Heart left ventricle (tissue), 13 donors: ENCODE measurements at regions not wholly inside any gene's neighbourhood (a gene's known extent, or its start where the extent isn't known, plus 50 kb on each side); places are given as distances from the start of the nearest gene placed in this dataset.

ENCODE experiments used
- POLR2A ChIP-seq, 2 donors: fragments of 450-650 bp; IDR thresholded peaks; one replicate each; pipeline ENCODE4 v1.6.1; 2017; ENCODE audit warnings: antibody characterized with exemption in 2 of 2, mild to moderate bottlenecking in 2 of 2, moderate library complexity in 2 of 2
- TF ChIP-seq, protein P1 (sequence below), 12 donors: fragments of 200-600 bp; sonication (generic) in 4 of 12; IDR thresholded peaks; one replicate each; pipeline versions ENCODE4 v1.5.0 to v1.8.0; 2018 to 2022; ENCODE audit warnings: antibody characterized with exemption in 12 of 12, mild to moderate bottlenecking in 5 of 12
- donor health status: ischemic (EF 13 %, LVEDD 7.1; RV severe dilation, severe dysfunction).
- donor health status: DM: no; HTN: yes; CAD: no.
- donor health status: DM: no; HTN: no; CAD: no.
- donor health status: ischemic (EF 25% LVEDD 6.9; RV normal size, moderate dysfunction).
- donor health status: ischemic (EF 25% LVEDD 5.7; RV mildly dilated, moderate dysfunction).
- donor health status: ischemic (EF 35%, LVEDD 5.7; RV mildly dilated, moderate dysfunction).
- donor health status: nonischemic (EF 11% LVEDD 7.7; RV severe dilation, severe dysfunction).
- donor health status: DM: yes; HTN: yes; CAD: no.
- donor health status: PGD.
- donor health status: ischemic (EF 29% LVEDD 5.4; RV normal size, mild dysfunction).
- donor health status: nonischemic (EF 23%, LVEDD 6.1; RV moderate dilation, normal function).

DNA sequence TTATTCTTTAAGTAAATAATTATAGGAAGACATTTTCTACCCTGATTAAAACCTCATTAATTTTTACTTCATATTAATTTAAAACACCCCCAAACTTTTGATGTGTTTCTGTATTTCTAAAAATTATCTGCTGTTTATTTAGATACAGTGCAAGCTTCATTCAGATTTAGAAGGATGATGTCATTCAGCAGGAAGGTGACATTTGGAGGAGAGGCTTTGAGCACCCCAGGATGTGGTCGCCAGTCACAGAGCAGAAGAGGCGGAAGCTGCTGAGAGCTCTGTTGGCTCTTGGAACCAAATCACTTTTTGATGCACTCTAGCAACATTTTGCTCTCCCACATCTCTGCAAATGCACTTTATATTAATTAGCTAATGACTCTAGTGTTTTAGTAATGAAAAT lies 233.9 kb upstream of the CACNA2D1 start:
- no peak for TF ChIP-seq POLR2A (IDR thresholded peaks at IDR 0.05)
- TF ChIP-seq, protein P1, sequence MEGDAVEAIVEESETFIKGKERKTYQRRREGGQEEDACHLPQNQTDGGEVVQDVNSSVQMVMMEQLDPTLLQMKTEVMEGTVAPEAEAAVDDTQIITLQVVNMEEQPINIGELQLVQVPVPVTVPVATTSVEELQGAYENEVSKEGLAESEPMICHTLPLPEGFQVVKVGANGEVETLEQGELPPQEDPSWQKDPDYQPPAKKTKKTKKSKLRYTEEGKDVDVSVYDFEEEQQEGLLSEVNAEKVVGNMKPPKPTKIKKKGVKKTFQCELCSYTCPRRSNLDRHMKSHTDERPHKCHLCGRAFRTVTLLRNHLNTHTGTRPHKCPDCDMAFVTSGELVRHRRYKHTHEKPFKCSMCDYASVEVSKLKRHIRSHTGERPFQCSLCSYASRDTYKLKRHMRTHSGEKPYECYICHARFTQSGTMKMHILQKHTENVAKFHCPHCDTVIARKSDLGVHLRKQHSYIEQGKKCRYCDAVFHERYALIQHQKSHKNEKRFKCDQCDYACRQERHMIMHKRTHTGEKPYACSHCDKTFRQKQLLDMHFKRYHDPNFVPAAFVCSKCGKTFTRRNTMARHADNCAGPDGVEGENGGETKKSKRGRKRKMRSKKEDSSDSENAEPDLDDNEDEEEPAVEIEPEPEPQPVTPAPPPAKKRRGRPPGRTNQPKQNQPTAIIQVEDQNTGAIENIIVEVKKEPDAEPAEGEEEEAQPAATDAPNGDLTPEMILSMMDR (IDR thresholded peaks at IDR 0.05), result no peak
